ENCODE measurements at regions not wholly inside any gene's neighbourhood (a gene's known extent, or its start where the extent isn't known, plus 50 kb on each side); places are given as distances from the start of the nearest gene placed in this dataset.

- no peaks in the 10 kb centered on the region for H3K9me3 ChIP-seq
- intact Hi-C loops (cut with DNase I) = no loop called here
- H3K4me1 ChIP-seq = no peaks in the 10 kb centered on the region
- no peaks in the 10 kb centered on the region for H3K27me3 ChIP-seq
- no peak overlapping the region for H3K9ac ChIP-seq (ENCODE audit: low read depth in 2 of 2, low read length in 2 of 2)
- H3K36me3 ChIP-seq = no peaks in the 10 kb centered on the region
- no peak overlapping the region for H3K4me3 ChIP-seq
- DNase-seq = no peak
- H3K27ac ChIP-seq = no peak overlapping the region
- TF ChIP-seq CTCF (IDR thresholded peaks at IDR 0.05) = no peak
Measured at GRCh38 chr1:199352351-199352750, 675.2 kb upstream of the NR5A2 start.

- no peak overlapping the region for H3K27ac ChIP-seq
- TF ChIP-seq CTCF (IDR thresholded peaks at IDR 0.05) = no peak
- no peaks in the 10 kb centered on the region for H3K27me3 ChIP-seq
- H3K4me1 ChIP-seq = no peaks in the 10 kb centered on the region
- no peaks in the 10 kb centered on the region for H3K9me3 ChIP-seq
- no peak for DNase-seq
- no peaks in the 10 kb centered on the region for H3K36me3 ChIP-seq
- H3K9ac ChIP-seq (ENCODE audit: low read depth in 2 of 2, low read length in 2 of 2) = no peak overlapping the region
- no peak overlapping the region for H3K4me3 ChIP-seq
- intact Hi-C loops (cut with DNase I) = no loop called here
Measured at GRCh38 chr1:199353906-199354305, 673.6 kb upstream of the NR5A2 start.

GRCh38 chr1:199356561-199356960 is 670.9 kb upstream of the NR5A2 start:
- no peaks in the 10 kb centered on the region for H3K4me1 ChIP-seq
- H3K27me3 ChIP-seq = no peaks in the 10 kb centered on the region
- no peak overlapping the region for H3K9ac ChIP-seq (ENCODE audit: low read depth in 2 of 2, low read length in 2 of 2)
- no peak overlapping the region for H3K4me3 ChIP-seq
- intact Hi-C loops (cut with DNase I) = no loop called here
- no peak overlapping the region for H3K27ac ChIP-seq
- no peak for DNase-seq
- no peaks in the 10 kb centered on the region for H3K36me3 ChIP-seq
- H3K9me3 ChIP-seq = no peaks in the 10 kb centered on the region
- TF ChIP-seq CTCF (IDR thresholded peaks at IDR 0.05) = no peak

- Histone ChIP-seq H3K27me3 (no peaks in the 10 kb centered on the region), H3K4me1 (no peaks in the 10 kb centered on the region), H3K27ac (no peak overlapping the region), H3K9me3 (no peaks in the 10 kb centered on the region), H3K36me3 (no peaks in the 10 kb centered on the region), H3K4me3 (no peak overlapping the region), H3K9ac (ENCODE audit: low read depth in 2 of 2, low read length in 2 of 2) (no peak overlapping the region)
- DNase-seq = no peak
- intact Hi-C loops (cut with DNase I) = no loop called here
- TF ChIP-seq CTCF (IDR thresholded peaks at IDR 0.05) = no peak
Measured at GRCh38 chr1:199357599-199357998, 669.9 kb upstream of the NR5A2 start.

GRCh38 chr1:199362996-199363395 is 664.5 kb upstream of the NR5A2 start:
- no peak for TF ChIP-seq CTCF (IDR thresholded peaks at IDR 0.05)
- Histone ChIP-seq H3K9ac (ENCODE audit: low read depth in 2 of 2, low read length in 2 of 2) (no peak overlapping the region), H3K4me1 (no peaks in the 10 kb centered on the region), H3K36me3 (no peaks in the 10 kb centered on the region), H3K27me3 (no peaks in the 10 kb centered on the region), H3K27ac (no peak overlapping the region), H3K9me3 (no peaks in the 10 kb centered on the region), H3K4me3 (no peak overlapping the region)
- intact Hi-C loops (cut with DNase I) = no loop called here
- DNase-seq = no peak

- no peak for TF ChIP-seq CTCF (IDR thresholded peaks at IDR 0.05)
- Histone ChIP-seq H3K4me1 (no peaks in the 10 kb centered on the region), H3K36me3 (no peaks in the 10 kb centered on the region), H3K27me3 (no peaks in the 10 kb centered on the region), H3K9ac (ENCODE audit: low read depth in 2 of 2, low read length in 2 of 2) (no peak overlapping the region), H3K27ac (no peak overlapping the region), H3K4me3 (no peak overlapping the region), H3K9me3 (no peaks in the 10 kb centered on the region)
- intact Hi-C loops (cut with DNase I) = no loop called here
- no peak for DNase-seq
Measured at GRCh38 chr1:199373139-199373538, 654.4 kb upstream of the NR5A2 start.

Data from colonic mucosa (tissue), 4 donors.